HEK293 (cell line): ENCODE measurements at regions not wholly inside any gene's neighbourhood (a gene's known extent, or its start where the extent isn't known, plus 50 kb on each side); places are given as distances from the start of the nearest gene placed in this dataset.

ENCODE experiments used
- BCL11A ChIP-seq: fragments of 450-650 bp; formaldehyde crosslinking; IDR thresholded peaks from 2 replicates; pipeline ENCODE4 v1.5.1; 2016; ENCODE audit warnings: low read depth, missing biosample characterization, missing genetic modification characterization
- HOXD13 ChIP-seq: sonication (generic); formaldehyde crosslinking; IDR thresholded peaks from 2 replicates; pipeline ENCODE4 v1.8.0; 2022; ENCODE audit warnings: missing genetic modification reagents, borderline replicate concordance
- TF ChIP-seq, protein P1 (sequence below): fragments of 450-650 bp; formaldehyde crosslinking; IDR thresholded peaks from 2 replicates; pipeline ENCODE4 v1.5.1; 2016; ENCODE audit warnings: missing biosample characterization, missing genetic modification characterization

DNA sequence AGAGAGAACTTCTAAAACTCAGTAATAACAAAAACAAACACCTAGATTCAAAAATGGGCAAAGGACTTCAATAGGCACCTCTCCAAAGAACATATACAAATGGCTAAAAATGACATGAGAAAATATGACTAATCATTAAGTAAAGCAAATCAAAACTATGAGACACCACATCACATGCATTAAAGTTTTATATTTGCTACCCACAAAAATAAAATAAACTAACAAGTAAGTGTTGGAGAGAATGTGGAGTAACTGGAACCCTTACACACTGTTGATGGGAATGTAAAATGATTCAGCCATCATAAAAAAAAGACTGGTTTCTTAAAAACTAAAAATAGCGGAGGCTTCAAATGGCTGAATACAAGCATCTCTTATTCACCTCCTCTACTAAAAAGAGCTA lies 262.1 kb upstream of the PKN2 start:
- TF ChIP-seq HOXD13 (no peak), BCL11A (tag by site-specific recombination) (no peak)
- TF ChIP-seq, protein P1, sequence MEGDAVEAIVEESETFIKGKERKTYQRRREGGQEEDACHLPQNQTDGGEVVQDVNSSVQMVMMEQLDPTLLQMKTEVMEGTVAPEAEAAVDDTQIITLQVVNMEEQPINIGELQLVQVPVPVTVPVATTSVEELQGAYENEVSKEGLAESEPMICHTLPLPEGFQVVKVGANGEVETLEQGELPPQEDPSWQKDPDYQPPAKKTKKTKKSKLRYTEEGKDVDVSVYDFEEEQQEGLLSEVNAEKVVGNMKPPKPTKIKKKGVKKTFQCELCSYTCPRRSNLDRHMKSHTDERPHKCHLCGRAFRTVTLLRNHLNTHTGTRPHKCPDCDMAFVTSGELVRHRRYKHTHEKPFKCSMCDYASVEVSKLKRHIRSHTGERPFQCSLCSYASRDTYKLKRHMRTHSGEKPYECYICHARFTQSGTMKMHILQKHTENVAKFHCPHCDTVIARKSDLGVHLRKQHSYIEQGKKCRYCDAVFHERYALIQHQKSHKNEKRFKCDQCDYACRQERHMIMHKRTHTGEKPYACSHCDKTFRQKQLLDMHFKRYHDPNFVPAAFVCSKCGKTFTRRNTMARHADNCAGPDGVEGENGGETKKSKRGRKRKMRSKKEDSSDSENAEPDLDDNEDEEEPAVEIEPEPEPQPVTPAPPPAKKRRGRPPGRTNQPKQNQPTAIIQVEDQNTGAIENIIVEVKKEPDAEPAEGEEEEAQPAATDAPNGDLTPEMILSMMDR (tag by site-specific recombination): no peak
